ENCODE measurements at regions not wholly inside any gene's neighbourhood (a gene's known extent, or its start where the extent isn't known, plus 50 kb on each side); places are given as distances from the start of the nearest gene placed in this dataset.
"Not testable (repeated sequence)": the region's sequence is repeated elsewhere in the genome, so short reads cannot be mapped to it uniquely, and the experiment has no call there.

DNA sequence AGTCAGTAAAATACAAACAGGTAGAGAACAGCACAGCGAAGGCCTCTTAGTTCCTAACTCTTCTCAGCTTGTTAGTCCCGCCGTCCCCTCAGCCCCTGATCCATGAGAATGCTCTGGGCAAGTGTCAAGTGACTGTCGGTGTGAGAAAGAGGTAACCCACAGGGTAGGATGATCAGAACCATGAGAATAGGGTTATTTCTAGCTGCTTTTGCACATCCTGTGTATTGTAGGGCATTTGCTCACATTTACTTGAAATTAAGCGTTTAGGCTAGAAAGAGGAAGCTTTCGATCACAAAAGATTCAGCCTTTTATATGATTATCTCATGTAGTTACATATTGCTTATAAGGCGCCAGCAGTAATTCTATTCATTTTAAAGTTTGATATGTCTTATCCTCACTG lies 103.0 kb upstream of the PDE10A start:
- H3K36me3 ChIP-seq (ENCODE audit: insufficient read depth, low read length), result no peaks in the 10 kb centered on the region
- no peaks in the 10 kb centered on the region for H3K79me2 ChIP-seq (ENCODE audit: insufficient read depth, low read length)
- no peak overlapping the region for H3K9ac ChIP-seq (ENCODE audit: low read depth, low read length)
- H3K9me3 ChIP-seq (ENCODE audit: insufficient read depth, low read length, severe bottlenecking), result no peaks in the 10 kb centered on the region
- no peak overlapping the region for H2AFZ ChIP-seq (ENCODE audit: low read depth, low read length)
- no peaks in the 10 kb centered on the region for H4K20me1 ChIP-seq (ENCODE audit: insufficient read depth, low read length)
- no peak overlapping the region for H3K4me2 ChIP-seq (ENCODE audit: insufficient read depth, low read length)
- no peak for TF ChIP-seq EZH2 (IDR thresholded peaks at IDR 0.05; ENCODE audit: borderline replicate concordance, low read depth, low read length, severe bottlenecking)
- TF ChIP-seq CTCF (IDR thresholded peaks at IDR 0.05; ENCODE audit: borderline replicate concordance, extremely low read depth, low read length, poor library complexity, severe bottlenecking), result no peak
- ATAC-seq (ENCODE audit: insufficient read depth, low read depth), result no peak
- peaks cover 5% of the 10 kb centered on the region for H3K27me3 ChIP-seq (ENCODE audit: insufficient read depth, low read length, poor library complexity)
- H3K4me3 ChIP-seq (ENCODE audit: low read depth in 1 of 2, low read length in 2 of 2), result no peak overlapping the region
- no peaks in the 10 kb centered on the region for H3K4me1 ChIP-seq (ENCODE audit: insufficient read depth, low read length)
- no peak overlapping the region for H3K27ac ChIP-seq (ENCODE audit: low read length)
- no peak for DNase-seq

- H3K9ac ChIP-seq (ENCODE audit: low read depth, low read length); ATAC-seq (ENCODE audit: insufficient read depth, low read depth); H3K9me3 ChIP-seq (ENCODE audit: insufficient read depth, low read length, severe bottlenecking); H3K27me3 ChIP-seq (ENCODE audit: insufficient read depth, low read length, poor library complexity); H3K79me2 ChIP-seq (ENCODE audit: insufficient read depth, low read length); H2AFZ ChIP-seq (ENCODE audit: low read depth, low read length); H4K20me1 ChIP-seq (ENCODE audit: insufficient read depth, low read length); H3K27ac ChIP-seq (ENCODE audit: low read length); H3K36me3 ChIP-seq (ENCODE audit: insufficient read depth, low read length); H3K4me1 ChIP-seq (ENCODE audit: insufficient read depth, low read length); DNase-seq; H3K4me3 ChIP-seq (ENCODE audit: low read depth in 1 of 2, low read length in 2 of 2); H3K4me2 ChIP-seq (ENCODE audit: insufficient read depth, low read length): not testable (repeated sequence)
Observed at GRCh38 chr6:165765256-165765655, 102.2 kb upstream of the PDE10A start.

DNA sequence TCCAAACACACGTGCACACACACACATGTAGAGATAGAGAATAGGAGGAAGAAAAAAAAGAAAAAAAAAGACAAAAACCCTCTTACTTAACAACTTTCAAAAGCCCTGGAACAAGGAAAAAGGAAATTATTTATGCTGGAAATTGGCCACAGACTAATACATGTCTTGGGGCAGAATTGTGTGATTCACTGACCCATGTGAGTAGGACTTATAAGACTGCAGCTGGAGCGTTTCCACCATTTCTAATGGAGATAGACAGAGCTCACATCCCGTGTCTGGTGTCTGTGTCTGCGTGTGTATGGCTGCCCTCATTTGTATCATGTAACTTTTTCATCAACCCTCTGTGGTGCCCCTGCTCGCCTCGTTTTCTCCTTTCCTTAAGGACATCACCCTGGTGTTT lies 99.8 kb upstream of the PDE10A start:
- no peak overlapping the region for H3K27ac ChIP-seq (ENCODE audit: low read length)
- no peak overlapping the region for H3K4me3 ChIP-seq (ENCODE audit: low read depth in 1 of 2, low read length in 2 of 2)
- H3K36me3 ChIP-seq (ENCODE audit: insufficient read depth, low read length), result no peaks in the 10 kb centered on the region
- no peaks in the 10 kb centered on the region for H3K9me3 ChIP-seq (ENCODE audit: insufficient read depth, low read length, severe bottlenecking)
- no peaks in the 10 kb centered on the region for H3K79me2 ChIP-seq (ENCODE audit: insufficient read depth, low read length)
- ATAC-seq (ENCODE audit: insufficient read depth, low read depth) (no peak), DNase-seq (no peak)
- H3K9ac ChIP-seq (ENCODE audit: low read depth, low read length), result no peak overlapping the region
- H3K27me3 ChIP-seq (ENCODE audit: insufficient read depth, low read length, poor library complexity), result peaks cover 5% of the 10 kb centered on the region
- H3K4me1 ChIP-seq (ENCODE audit: insufficient read depth, low read length), result no peaks in the 10 kb centered on the region
- no peak overlapping the region for H3K4me2 ChIP-seq (ENCODE audit: insufficient read depth, low read length)
- TF ChIP-seq EZH2 (IDR thresholded peaks at IDR 0.05; ENCODE audit: borderline replicate concordance, low read depth, low read length, severe bottlenecking), result no peak
- no peak for TF ChIP-seq CTCF (IDR thresholded peaks at IDR 0.05; ENCODE audit: borderline replicate concordance, extremely low read depth, low read length, poor library complexity, severe bottlenecking)
- H2AFZ ChIP-seq (ENCODE audit: low read depth, low read length), result no peak overlapping the region
- no peaks in the 10 kb centered on the region for H4K20me1 ChIP-seq (ENCODE audit: insufficient read depth, low read length)

GRCh38 chr6:165762125-165762524 lies 99.1 kb upstream of the PDE10A start:
- H3K4me2 ChIP-seq (ENCODE audit: insufficient read depth, low read length), result no peak overlapping the region
- no peak overlapping the region for H3K27ac ChIP-seq (ENCODE audit: low read length)
- H3K9ac ChIP-seq (ENCODE audit: low read depth, low read length), result no peak overlapping the region
- H4K20me1 ChIP-seq (ENCODE audit: insufficient read depth, low read length), result no peaks in the 10 kb centered on the region
- DNase-seq, result no peak
- H3K9me3 ChIP-seq (ENCODE audit: insufficient read depth, low read length, severe bottlenecking), result no peaks in the 10 kb centered on the region
- no peak for ATAC-seq (ENCODE audit: insufficient read depth, low read depth)
- no peaks in the 10 kb centered on the region for H3K36me3 ChIP-seq (ENCODE audit: insufficient read depth, low read length)
- no peak overlapping the region for H3K4me3 ChIP-seq (ENCODE audit: low read depth in 1 of 2, low read length in 2 of 2)
- H2AFZ ChIP-seq (ENCODE audit: low read depth, low read length), result no peak overlapping the region
- H3K4me1 ChIP-seq (ENCODE audit: insufficient read depth, low read length), result no peaks in the 10 kb centered on the region
- TF ChIP-seq CTCF (IDR thresholded peaks at IDR 0.05; ENCODE audit: borderline replicate concordance, extremely low read depth, low read length, poor library complexity, severe bottlenecking) (no peak), EZH2 (IDR thresholded peaks at IDR 0.05; ENCODE audit: borderline replicate concordance, low read depth, low read length, severe bottlenecking) (no peak)
- no peaks in the 10 kb centered on the region for H3K79me2 ChIP-seq (ENCODE audit: insufficient read depth, low read length)
- H3K27me3 ChIP-seq (ENCODE audit: insufficient read depth, low read length, poor library complexity), result peaks cover 5% of the 10 kb centered on the region

All from DND-41 (cell line).